Endothelial cell of umbilical vein (primary cell): ENCODE measurements at regions not wholly inside any gene's neighbourhood (a gene's known extent, or its start where the extent isn't known, plus 50 kb on each side); places are given as distances from the start of the nearest gene placed in this dataset.

Experiments
- BruUV-seq: library from RNA; stranded (reverse); fragments of 400-500 nt; replicated peaks from 2 replicates; lab custom pipeline; 2021; lab: Mats Ljungman, UMichigan
- CTCF ChIA-PET: fragments of 300-600, 350-600 bp; sonication (Branson Sonifier 250); formaldehyde crosslinking; loops from one replicate; lab custom pipeline; 2021; ENCODE audit warnings: antibody characterized with exemption, inconsistent platforms; lab: Charles Lee
- POLR2A ChIA-PET: fragments of 300-600, 350-600 bp; sonication (Branson Sonifier 250); formaldehyde crosslinking; loops from one replicate; lab custom pipeline; 2021; ENCODE audit warnings: antibody characterized with exemption, inconsistent platforms; lab: Charles Lee
- DNase-seq: peaks from one replicate; pipeline ENCODE4 v3.0.0-alpha.2; 2011; ENCODE audit warnings: low read depth, low spot score
- FAIRE-seq: peaks from 2 replicates; lab custom pipeline; 2011; peaks lifted over from hg19 to GRCh38; lab: Jason Lieb, UNC
- H2AFZ ChIP-seq: 2 replicates; pipeline ENCODE4 v1.6.0; 2012; ENCODE audit warnings: low read depth, low read length, control low read depth, inconsistent platforms
- H3K27ac ChIP-seq: 2 replicates; pipeline ENCODE4 v1.5.1; 2011; ENCODE audit warnings: low read depth, mild to moderate bottlenecking, control low read depth, low read length, moderate library complexity; ENCODE audit not compliant: insufficient read depth
- H3K27me3 ChIP-seq, 2 experiments: 2 replicates each; pipeline versions ENCODE4 v1.6.0 to v1.6.1; 2011; ENCODE audit warnings: low read length in 2 of 2, mixed read lengths in 1 of 2; ENCODE audit not compliant: control insufficient read depth in 2 of 2, insufficient read depth in 2 of 2
- H3K36me3 ChIP-seq, 2 experiments: 2 replicates in 1 of 2; 3 replicates in 1 of 2; pipeline ENCODE4 v1.5.1; 2011; ENCODE audit warnings: low read length in 2 of 2, mild to moderate bottlenecking in 1 of 2, moderate library complexity in 1 of 2; ENCODE audit not compliant: control insufficient read depth in 2 of 2, insufficient read depth in 2 of 2; ENCODE audit errors: extremely low read depth in 1 of 2
- H3K4me1 ChIP-seq: 3 replicates; pipeline ENCODE4 v1.5.1; 2011; ENCODE audit warnings: mild to moderate bottlenecking, low read length; ENCODE audit not compliant: control insufficient read depth, insufficient read depth; ENCODE audit errors: extremely low read depth
- H3K4me2 ChIP-seq: 2 replicates; pipeline ENCODE4 v1.6.1; 2011; ENCODE audit warnings: low read length, control low read depth, mixed read lengths; ENCODE audit not compliant: insufficient read depth
- H3K4me3 ChIP-seq, 3 experiments: fragments of 200-600 bp in 1 of 3; sonication (generic), shearing (Covaris generic) in 1 of 3; replicated peaks in 1 of 3; 2 replicates each; pipeline ENCODE4 v1.5.1; 2011 to 2016; ENCODE audit warnings: control low read depth in 3 of 3, low read length in 3 of 3, mild to moderate bottlenecking in 2 of 3, inconsistent platforms in 1 of 3, low read depth in 1 of 3, moderate library complexity in 1 of 3; ENCODE audit not compliant: insufficient read depth in 1 of 3
- H3K79me2 ChIP-seq: 2 replicates; pipeline ENCODE4 v1.6.0; 2012; ENCODE audit warnings: low read length, inconsistent platforms; ENCODE audit not compliant: control insufficient read depth, insufficient read depth
- H3K9ac ChIP-seq: replicated peaks from 2 replicates; pipeline ENCODE3; 2011; ENCODE audit warnings: low read length, control low read depth; ENCODE audit not compliant: insufficient read depth; ENCODE audit errors: extremely low read depth
- H3K9me1 ChIP-seq: replicated peaks from 3 replicates; pipeline ENCODE4 v1.6.0; 2011; ENCODE audit warnings: mild to moderate bottlenecking, low read length; ENCODE audit not compliant: control insufficient read depth, insufficient read depth; ENCODE audit errors: extremely low read depth
- H3K9me3 ChIP-seq: replicated peaks from 2 replicates; pipeline ENCODE4 v1.5.1; 2012; ENCODE audit warnings: low read length, inconsistent platforms; ENCODE audit not compliant: control insufficient read depth, insufficient read depth
- H4K20me1 ChIP-seq: replicated peaks from 2 replicates; pipeline ENCODE3; 2011; ENCODE audit warnings: mild to moderate bottlenecking, low read length; ENCODE audit not compliant: control insufficient read depth, insufficient read depth; ENCODE audit errors: extremely low read depth
- EZH2 ChIP-seq: IDR thresholded peaks from 2 replicates; pipeline ENCODE4 v1.6.1; 2012; ENCODE audit warnings: borderline replicate concordance, low read depth, mild to moderate bottlenecking, moderate library complexity, low read length, inconsistent platforms; ENCODE audit not compliant: severe bottlenecking
- FOS ChIP-seq: IDR thresholded peaks from 2 replicates; pipeline ENCODE4 v1.6.1; 2011; ENCODE audit warnings: mild to moderate bottlenecking, low read length, moderate library complexity, borderline replicate concordance; ENCODE audit not compliant: insufficient read depth
- GATA2 ChIP-seq: IDR thresholded peaks from 2 replicates; pipeline ENCODE4 v1.7.0; 2011; ENCODE audit warnings: low read depth, mild to moderate bottlenecking, moderate library complexity, mixed read lengths, low read length; ENCODE audit not compliant: insufficient read length, insufficient read depth
- JUN ChIP-seq: IDR thresholded peaks from 2 replicates; pipeline ENCODE4 v1.6.1; 2011; ENCODE audit warnings: borderline replicate concordance, low read depth; ENCODE audit not compliant: insufficient read length, insufficient read depth
- MAX ChIP-seq: IDR thresholded peaks from 2 replicates; pipeline ENCODE4 v1.6.1; 2011; ENCODE audit not compliant: insufficient read depth, insufficient read length
- MYC ChIP-seq: IDR thresholded peaks from one replicate; pipeline ENCODE4 v1.6.1; 2011; ENCODE audit warnings: mild to moderate bottlenecking, low read depth, low read length
- POLR2A ChIP-seq: IDR thresholded peaks from 2 replicates; pipeline ENCODE4 v1.6.1; 2012; ENCODE audit warnings: low read depth, mild to moderate bottlenecking, control low read depth, low read length
- POLR2AphosphoS5 ChIP-seq: IDR thresholded peaks from 2 replicates; pipeline ENCODE4 v1.6.1; 2012; ENCODE audit warnings: low read depth, mild to moderate bottlenecking, control low read depth, low read length, moderate library complexity; ENCODE audit not compliant: insufficient read depth
- dilution Hi-C: fragments of 300-500 bp; cut with MboI; formaldehyde crosslinking; loops from one replicate; pipeline ENCODE4 v1.15.0; 2019; ENCODE audit warnings: low sequenced_read_pairs; ENCODE audit not compliant: extremely low pct_ligation_motif_present
- intact Hi-C: fragments of 100-400 bp; cut with micrococcal nuclease; formaldehyde crosslinking; loops from one replicate; pipeline ENCODE4 v1.10.0; 2022
- TF ChIP-seq, protein P1 (sequence below), 2 donors: IDR thresholded peaks; 1 replicate in 1 of 2; 2 replicates in 1 of 2; pipeline ENCODE4 v1.5.1; 2011; ENCODE audit warnings: low read length in 2 of 2, mild to moderate bottlenecking in 2 of 2, moderate library complexity in 2 of 2, control low read depth in 1 of 2, inconsistent platforms in 1 of 2, low read depth in 1 of 2; ENCODE audit not compliant: insufficient read depth in 1 of 2; ENCODE audit errors: extremely low read depth in 1 of 2

DNA sequence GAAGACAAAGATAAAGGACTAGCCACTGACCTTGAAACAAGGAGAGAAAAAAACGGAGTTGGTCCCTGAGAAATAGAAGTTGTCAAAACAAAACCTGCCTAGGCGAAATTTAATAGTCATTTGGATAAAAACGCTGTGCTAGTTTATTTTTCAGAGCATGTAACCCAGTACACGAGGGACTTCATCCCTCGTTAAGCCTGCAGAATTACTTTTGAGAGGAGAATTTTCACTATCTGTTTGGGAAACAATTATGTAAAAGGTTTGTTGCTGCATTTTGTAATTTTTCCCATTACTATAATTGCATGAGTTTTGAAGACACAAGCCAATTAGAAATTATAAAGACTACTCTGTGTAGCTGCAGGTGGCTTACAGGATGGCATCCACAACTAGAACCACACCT is 71.6 kb upstream of the MAP3K7 start:
- no peaks in the 10 kb centered on the region for H3K4me1 ChIP-seq
- no TSS peak for BruUV-seq
- no peaks in the 10 kb centered on the region for H3K79me2 ChIP-seq
- H3K9ac ChIP-seq, result no peak overlapping the region
- H3K9me1 ChIP-seq, result no peaks in the 10 kb centered on the region
- H3K9me3 ChIP-seq, result no peaks in the 10 kb centered on the region
- no peaks in the 10 kb centered on the region for H3K36me3 ChIP-seq
- intact Hi-C loops, result no loop called here
- H2AFZ ChIP-seq, result no peak overlapping the region
- dilution Hi-C loops, result no loop called here
- TF ChIP-seq GATA2, result no peak
- no peak for TF ChIP-seq FOS
- TF ChIP-seq MAX, result no peak
- no peak for TF ChIP-seq POLR2A
- TF ChIP-seq MYC, result no peak
- TF ChIP-seq EZH2, result no peak
- TF ChIP-seq POLR2AphosphoS5, result no peak
- TF ChIP-seq, protein P1, sequence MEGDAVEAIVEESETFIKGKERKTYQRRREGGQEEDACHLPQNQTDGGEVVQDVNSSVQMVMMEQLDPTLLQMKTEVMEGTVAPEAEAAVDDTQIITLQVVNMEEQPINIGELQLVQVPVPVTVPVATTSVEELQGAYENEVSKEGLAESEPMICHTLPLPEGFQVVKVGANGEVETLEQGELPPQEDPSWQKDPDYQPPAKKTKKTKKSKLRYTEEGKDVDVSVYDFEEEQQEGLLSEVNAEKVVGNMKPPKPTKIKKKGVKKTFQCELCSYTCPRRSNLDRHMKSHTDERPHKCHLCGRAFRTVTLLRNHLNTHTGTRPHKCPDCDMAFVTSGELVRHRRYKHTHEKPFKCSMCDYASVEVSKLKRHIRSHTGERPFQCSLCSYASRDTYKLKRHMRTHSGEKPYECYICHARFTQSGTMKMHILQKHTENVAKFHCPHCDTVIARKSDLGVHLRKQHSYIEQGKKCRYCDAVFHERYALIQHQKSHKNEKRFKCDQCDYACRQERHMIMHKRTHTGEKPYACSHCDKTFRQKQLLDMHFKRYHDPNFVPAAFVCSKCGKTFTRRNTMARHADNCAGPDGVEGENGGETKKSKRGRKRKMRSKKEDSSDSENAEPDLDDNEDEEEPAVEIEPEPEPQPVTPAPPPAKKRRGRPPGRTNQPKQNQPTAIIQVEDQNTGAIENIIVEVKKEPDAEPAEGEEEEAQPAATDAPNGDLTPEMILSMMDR (IDR thresholded peaks at IDR 0.05; ENCODE audit: extremely low read depth in 1 of 2, insufficient read depth in 1 of 2, low read depth in 1 of 2, low read length in 2 of 2), result no peak
- no peak for TF ChIP-seq JUN
- H3K4me2 ChIP-seq, result no peak overlapping the region
- POLR2A ChIA-PET, result no interaction called here
- CTCF ChIA-PET, result no interaction called here
- FAIRE-seq (no peak), DNase-seq (no peak)
- no peaks in the 10 kb centered on the region for H4K20me1 ChIP-seq
- H3K4me3 ChIP-seq, result no peak overlapping the region
- no peak overlapping the region for H3K27ac ChIP-seq
- H3K27me3 ChIP-seq, result no peaks in the 10 kb centered on the region
